ENCODE measurements at regions not wholly inside any gene's neighbourhood (a gene's known extent, or its start where the extent isn't known, plus 50 kb on each side); places are given as distances from the start of the nearest gene placed in this dataset.

- in situ Hi-C loops (cut with HindIII; ENCODE audit: low pct_unique_long_range_greater_than_20kb, low sequenced_read_pairs) = no loop called here
- no peak for DNase-seq (ENCODE audit: low read depth in 1 of 2, low spot score in 1 of 2)
- TF ChIP-seq JUND (IDR thresholded peaks at IDR 0.05; ENCODE audit: low read depth) = no peak
Observed at GRCh38 chr5:17690473-17690872, 56.2 kb downstream of the TAF11L14 start.

GRCh38 chr5:17691762-17692161 lies 57.5 kb downstream of the TAF11L14 start:
- no peak for DNase-seq (ENCODE audit: low read depth in 1 of 2, low spot score in 1 of 2)
- in situ Hi-C loops (cut with HindIII; ENCODE audit: low pct_unique_long_range_greater_than_20kb, low sequenced_read_pairs) = no loop called here

GRCh38 chr5:17694371-17694770 lies 60.1 kb downstream of the TAF11L14 start:
- TF ChIP-seq JUND (IDR thresholded peaks at IDR 0.05; ENCODE audit: low read depth) = no peak
- DNase-seq (ENCODE audit: low read depth in 1 of 2, low spot score in 1 of 2) = no peak
- in situ Hi-C loops (cut with HindIII; ENCODE audit: low pct_unique_long_range_greater_than_20kb, low sequenced_read_pairs) = no loop called here

More at GRCh38 chr5:17691762-17692161, 57.5 kb downstream of the TAF11L14 start:
- no peak for TF ChIP-seq JUND (IDR thresholded peaks at IDR 0.05; ENCODE audit: low read depth)

- in situ Hi-C loops (cut with HindIII; ENCODE audit: low pct_unique_long_range_greater_than_20kb, low sequenced_read_pairs) = no loop called here
- TF ChIP-seq JUND (IDR thresholded peaks at IDR 0.05; ENCODE audit: low read depth) = no peak
- no peak for DNase-seq (ENCODE audit: low read depth in 1 of 2, low spot score in 1 of 2)
Observed at GRCh38 chr5:17694914-17695313, 60.7 kb downstream of the TAF11L14 start.

- no peak for TF ChIP-seq JUND (IDR thresholded peaks at IDR 0.05; ENCODE audit: low read depth)
- in situ Hi-C loops (cut with HindIII; ENCODE audit: low pct_unique_long_range_greater_than_20kb, low sequenced_read_pairs) = no loop called here
- DNase-seq (ENCODE audit: low read depth in 1 of 2, low spot score in 1 of 2) = no peak
Observed at GRCh38 chr5:17696627-17697026, 62.4 kb downstream of the TAF11L14 start.

GRCh38 chr5:17697671-17698070 lies 63.4 kb downstream of the TAF11L14 start:
- in situ Hi-C loops (cut with HindIII; ENCODE audit: low pct_unique_long_range_greater_than_20kb, low sequenced_read_pairs) = no loop called here
- no peak for DNase-seq (ENCODE audit: low read depth in 1 of 2, low spot score in 1 of 2)
- TF ChIP-seq JUND (IDR thresholded peaks at IDR 0.05; ENCODE audit: low read depth) = no peak

GRCh38 chr5:17709011-17709710 lies 74.9 kb downstream of the TAF11L14 start:
- in situ Hi-C loops (cut with HindIII; ENCODE audit: low pct_unique_long_range_greater_than_20kb, low sequenced_read_pairs) = no loop called here
- no peak for DNase-seq (ENCODE audit: low read depth in 1 of 2, low spot score in 1 of 2)
- no peak for TF ChIP-seq JUND (IDR thresholded peaks at IDR 0.05; ENCODE audit: low read depth)

- DNase-seq (ENCODE audit: low read depth in 1 of 2, low spot score in 1 of 2) = peak in 1 of 2 experiments; percentile 1
- no peak for TF ChIP-seq JUND (IDR thresholded peaks at IDR 0.05; ENCODE audit: low read depth)
- in situ Hi-C loops (cut with HindIII; ENCODE audit: low pct_unique_long_range_greater_than_20kb, low sequenced_read_pairs) = no loop called here
Observed at GRCh38 chr5:17713301-17713700, 79.0 kb downstream of the TAF11L14 start.

GRCh38 chr5:17714186-17714585 lies 79.9 kb downstream of the TAF11L14 start:
- no peak for DNase-seq (ENCODE audit: low read depth in 1 of 2, low spot score in 1 of 2)
- in situ Hi-C loops (cut with HindIII; ENCODE audit: low pct_unique_long_range_greater_than_20kb, low sequenced_read_pairs) = no loop called here
- TF ChIP-seq JUND (IDR thresholded peaks at IDR 0.05; ENCODE audit: low read depth) = no peak

GRCh38 chr5:17719592-17719991 lies 85.3 kb downstream of the TAF11L14 start:
- no peak for DNase-seq (ENCODE audit: low read depth in 1 of 2, low spot score in 1 of 2)
- in situ Hi-C loops (cut with HindIII; ENCODE audit: low pct_unique_long_range_greater_than_20kb, low sequenced_read_pairs) = no loop called here
- TF ChIP-seq JUND (IDR thresholded peaks at IDR 0.05; ENCODE audit: low read depth) = no peak

- TF ChIP-seq JUND (IDR thresholded peaks at IDR 0.05; ENCODE audit: low read depth) = no peak
- DNase-seq (ENCODE audit: low read depth in 1 of 2, low spot score in 1 of 2) = no peak
- in situ Hi-C loops (cut with HindIII; ENCODE audit: low pct_unique_long_range_greater_than_20kb, low sequenced_read_pairs) = no loop called here
Observed at GRCh38 chr5:17720071-17720470, 85.8 kb downstream of the TAF11L14 start.

GRCh38 chr5:17723876-17724275 lies 89.6 kb downstream of the TAF11L14 start:
- no peak for DNase-seq (ENCODE audit: low read depth in 1 of 2, low spot score in 1 of 2)
- in situ Hi-C loops (cut with HindIII; ENCODE audit: low pct_unique_long_range_greater_than_20kb, low sequenced_read_pairs) = no loop called here

GRCh38 chr5:17727098-17727497 lies 92.8 kb downstream of the TAF11L14 start:
- in situ Hi-C loops (cut with HindIII; ENCODE audit: low pct_unique_long_range_greater_than_20kb, low sequenced_read_pairs) = no loop called here
- no peak for DNase-seq (ENCODE audit: low read depth in 1 of 2, low spot score in 1 of 2)
- no peak for TF ChIP-seq JUND (IDR thresholded peaks at IDR 0.05; ENCODE audit: low read depth)

More at GRCh38 chr5:17723876-17724275, 89.6 kb downstream of the TAF11L14 start:
- TF ChIP-seq JUND (IDR thresholded peaks at IDR 0.05; ENCODE audit: low read depth) = no peak

GRCh38 chr5:17730421-17730820 lies 96.2 kb downstream of the TAF11L14 start:
- in situ Hi-C loops (cut with HindIII; ENCODE audit: low pct_unique_long_range_greater_than_20kb, low sequenced_read_pairs) = no loop called here
- DNase-seq (ENCODE audit: low read depth in 1 of 2, low spot score in 1 of 2) = no peak
- TF ChIP-seq JUND (IDR thresholded peaks at IDR 0.05; ENCODE audit: low read depth) = no peak

Measured in T47D (cell line).